Natural killer cell (primary cell): ENCODE measurements at regions not wholly inside any gene's neighbourhood (a gene's known extent, or its start where the extent isn't known, plus 50 kb on each side); places are given as distances from the start of the nearest gene placed in this dataset.

Source experiments
- ATAC-seq, 3 donors: fragments of 150-1000 bp in 2 of 3; fragments of 200-7000 bp in 1 of 3; cut with Tn5 transposase; 1 replicate in 1 of 3; 2 replicates in 2 of 3; pipeline ENCODE4 v1.10.0; 2021; ENCODE audit warnings: mild to moderate bottlenecking in 2 of 3, moderate library complexity in 2 of 3
- DNase-seq, 2 donors: peaks; one replicate each; pipeline versions ENCODE4 v3.0.0 to v3.0.0-alpha.2; 2013 to 2021; ENCODE audit warnings: mixed read lengths in 1 of 2
- H3K27ac ChIP-seq: one replicate; pipeline ENCODE4 v1.5.1; 2013; ENCODE audit warnings: mild to moderate bottlenecking, low read length
- H3K27me3 ChIP-seq: one replicate; pipeline ENCODE4 v1.6.1; 2013; ENCODE audit warnings: low read length; ENCODE audit not compliant: control insufficient read depth, insufficient read depth
- H3K36me3 ChIP-seq: one replicate; pipeline ENCODE4 v1.6.1; 2013; ENCODE audit warnings: low read length; ENCODE audit not compliant: control insufficient read depth, insufficient read depth
- H3K4me1 ChIP-seq: one replicate; pipeline ENCODE4 v1.6.1; 2013; ENCODE audit warnings: low read length; ENCODE audit not compliant: control insufficient read depth, insufficient read depth
- H3K4me3 ChIP-seq: one replicate; pipeline ENCODE4 v1.5.1; 2013; ENCODE audit warnings: low read length
- H3K9me3 ChIP-seq: one replicate; pipeline ENCODE4 v1.6.1; 2013; ENCODE audit warnings: low read length; ENCODE audit not compliant: control insufficient read depth, insufficient read depth
- H3K27ac Mint-ChIP-seq, 2 donors: one replicate each; pipeline ENCODE4 v1.8.0; 2022; ENCODE audit warnings: mild to moderate bottlenecking in 2 of 2, mixed read lengths in 2 of 2, moderate library complexity in 1 of 2
- H3K27me3 Mint-ChIP-seq, 2 donors: one replicate each; pipeline ENCODE4 v1.8.0; 2022; ENCODE audit warnings: low read depth in 2 of 2, mixed read lengths in 2 of 2
- H3K36me3 Mint-ChIP-seq: one replicate; pipeline ENCODE4 v1.8.0; 2022; ENCODE audit warnings: mixed read lengths
- H3K4me1 Mint-ChIP-seq, 2 donors: one replicate each; pipeline ENCODE4 v1.8.0; 2022; ENCODE audit warnings: mixed read lengths in 2 of 2
- H3K4me3 Mint-ChIP-seq: one replicate; pipeline ENCODE4 v1.8.0; 2022; ENCODE audit warnings: mild to moderate bottlenecking, moderate library complexity, mixed read lengths
- H3K9me3 Mint-ChIP-seq, 2 donors: one replicate each; pipeline ENCODE4 v1.8.0; 2022; ENCODE audit warnings: mixed read lengths in 2 of 2
- WGBS: methylation state at CpG from one replicate; pipeline ENCODE4 v1.1.7; 2013; ENCODE audit warnings: missing lambda C conversion rate; ENCODE audit not compliant: insufficient coverage; 5-methylcytosine and 5-hydroxymethylcytosine counted together
- intact Hi-C: fragments of 100-400 bp; cut with micrococcal nuclease; formaldehyde crosslinking; loops from one replicate; pipeline ENCODE4 v1.14.2; 2022
- TF ChIP-seq, protein P1 (sequence below): fragments of 200-600 bp; IDR thresholded peaks from one replicate; pipeline ENCODE4 v1.8.0; 2022; ENCODE audit warnings: antibody characterized with exemption

DNA sequence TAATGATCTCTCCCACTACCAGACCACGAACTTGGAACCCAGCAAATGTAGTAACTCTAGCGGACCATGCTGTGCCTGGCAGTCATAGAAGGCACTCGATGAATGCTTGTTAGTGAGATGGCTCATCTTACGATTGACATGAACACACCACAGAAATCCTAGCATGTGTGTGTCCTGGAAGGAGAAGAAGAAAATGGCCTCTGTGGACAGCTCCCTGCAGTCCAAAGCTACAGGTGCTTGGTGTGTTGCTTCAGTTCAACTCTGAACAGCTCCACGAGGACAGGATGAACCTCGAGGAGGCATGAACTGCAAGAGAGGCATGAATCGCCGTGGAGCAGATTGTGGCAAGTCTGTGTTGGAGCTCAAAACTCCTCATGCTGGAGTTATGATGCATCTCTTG is 93.5 kb downstream of the KLF6 start:
- Mint-ChIP-seq H3K36me3 (no peaks in the 10 kb centered on the region), H3K27ac (no peak overlapping the region), H3K4me1 (no peaks in the 10 kb centered on the region), H3K27me3 (peaks cover 0 to 2% of the 10 kb centered on the region in 2 donors), H3K4me3 (no peak overlapping the region), H3K9me3 (no peaks in the 10 kb centered on the region)
- DNase-seq = no peak
- Histone ChIP-seq H3K27me3 (no peaks in the 10 kb centered on the region), H3K36me3 (no peaks in the 10 kb centered on the region), H3K9me3 (no peaks in the 10 kb centered on the region), H3K4me1 (no peaks in the 10 kb centered on the region), H3K27ac (no peak overlapping the region), H3K4me3 (no peak overlapping the region)
- intact Hi-C loops = no loop called here
- 88% methylated on average over 8 of the region's 8 CpGs for WGBS
- ATAC-seq = no peak
- TF ChIP-seq, protein P1, sequence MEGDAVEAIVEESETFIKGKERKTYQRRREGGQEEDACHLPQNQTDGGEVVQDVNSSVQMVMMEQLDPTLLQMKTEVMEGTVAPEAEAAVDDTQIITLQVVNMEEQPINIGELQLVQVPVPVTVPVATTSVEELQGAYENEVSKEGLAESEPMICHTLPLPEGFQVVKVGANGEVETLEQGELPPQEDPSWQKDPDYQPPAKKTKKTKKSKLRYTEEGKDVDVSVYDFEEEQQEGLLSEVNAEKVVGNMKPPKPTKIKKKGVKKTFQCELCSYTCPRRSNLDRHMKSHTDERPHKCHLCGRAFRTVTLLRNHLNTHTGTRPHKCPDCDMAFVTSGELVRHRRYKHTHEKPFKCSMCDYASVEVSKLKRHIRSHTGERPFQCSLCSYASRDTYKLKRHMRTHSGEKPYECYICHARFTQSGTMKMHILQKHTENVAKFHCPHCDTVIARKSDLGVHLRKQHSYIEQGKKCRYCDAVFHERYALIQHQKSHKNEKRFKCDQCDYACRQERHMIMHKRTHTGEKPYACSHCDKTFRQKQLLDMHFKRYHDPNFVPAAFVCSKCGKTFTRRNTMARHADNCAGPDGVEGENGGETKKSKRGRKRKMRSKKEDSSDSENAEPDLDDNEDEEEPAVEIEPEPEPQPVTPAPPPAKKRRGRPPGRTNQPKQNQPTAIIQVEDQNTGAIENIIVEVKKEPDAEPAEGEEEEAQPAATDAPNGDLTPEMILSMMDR = no peak

DNA sequence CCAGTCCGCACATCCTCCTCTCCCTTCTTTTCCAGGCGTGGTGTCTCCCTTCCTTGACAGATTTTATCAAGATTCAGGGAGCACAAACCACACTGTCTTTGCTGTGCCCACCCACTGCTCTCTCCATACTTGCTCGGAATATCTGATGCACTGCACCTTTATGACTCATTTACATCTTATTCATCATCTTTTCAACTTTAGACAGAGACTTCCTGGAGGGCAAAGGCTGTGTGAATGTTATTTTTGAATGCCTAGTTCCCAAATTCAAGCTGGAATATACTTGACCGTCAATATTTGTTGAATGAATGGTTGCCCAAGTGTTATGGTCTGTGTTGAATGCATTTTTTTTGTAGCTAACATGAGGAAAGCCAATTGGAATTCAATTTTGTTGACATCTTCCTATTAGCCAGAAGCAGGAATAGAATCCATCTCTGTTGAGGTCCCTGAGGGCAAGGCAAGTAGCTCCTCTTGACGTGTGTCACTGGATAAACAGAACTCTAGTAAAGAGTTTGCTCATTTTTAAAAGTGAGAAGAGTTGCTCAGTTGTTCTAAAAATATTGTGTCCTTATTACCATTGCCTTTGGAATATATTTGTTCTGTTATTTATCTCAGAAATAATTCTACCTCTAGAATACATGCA is 95.0 kb downstream of the KLF6 start:
- H3K4me3 Mint-ChIP-seq = no peak overlapping the region
- peaks cover 0 to 2% of the 10 kb centered on the region in 2 donors for H3K27me3 Mint-ChIP-seq
- Histone ChIP-seq H3K9me3 (no peaks in the 10 kb centered on the region), H3K4me3 (no peak overlapping the region), H3K36me3 (no peaks in the 10 kb centered on the region), H3K4me1 (no peaks in the 10 kb centered on the region), H3K27ac (no peak overlapping the region), H3K27me3 (no peaks in the 10 kb centered on the region)
- intact Hi-C loops = no loop called here
- ATAC-seq (no peak), DNase-seq (no peak)
- H3K36me3 Mint-ChIP-seq = no peaks in the 10 kb centered on the region
- no peaks in the 10 kb centered on the region for H3K4me1 Mint-ChIP-seq
- TF ChIP-seq, protein P1 = no peak
- no peak overlapping the region for H3K27ac Mint-ChIP-seq
- 90% methylated on average over 5 of the region's 5 CpGs for whole genome bisulfite sequencing
- H3K9me3 Mint-ChIP-seq = no peaks in the 10 kb centered on the region

DNA sequence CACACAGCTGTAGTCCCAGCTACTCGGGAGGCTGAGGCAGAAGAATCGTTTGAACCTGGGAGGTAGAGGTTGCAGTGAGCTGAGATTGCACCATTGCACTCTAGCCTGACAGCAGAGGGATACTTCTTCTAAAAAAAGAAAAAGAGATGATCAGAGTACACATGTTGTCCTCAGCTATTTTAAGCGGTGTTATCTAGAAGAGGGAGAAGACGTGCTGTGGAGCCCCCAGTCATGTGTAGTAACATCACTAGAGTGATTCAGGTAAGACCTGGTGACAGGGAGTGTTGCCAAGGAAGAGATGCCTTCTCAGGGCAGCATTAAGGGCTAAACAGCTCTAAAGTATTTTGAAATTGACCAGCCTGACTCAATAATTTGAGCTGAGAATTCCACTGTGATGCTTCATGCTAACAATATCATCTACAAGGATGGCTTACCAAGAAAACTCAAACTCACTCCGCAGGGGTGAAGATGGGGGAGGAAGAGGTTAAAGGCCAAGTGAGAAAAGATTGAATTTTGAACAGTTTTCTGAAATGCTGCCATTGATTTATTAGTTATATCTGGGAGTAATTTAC is 97.4 kb downstream of the KLF6 start:
- H3K9me3 Mint-ChIP-seq = no peaks in the 10 kb centered on the region
- 80% methylated on average over 4 of the region's 5 CpGs for WGBS

More for the DNA sequence above, 97.4 kb downstream of the KLF6 start:
- Mint-ChIP-seq H3K27me3 (peaks cover 0 to 5% of the 10 kb centered on the region in 2 donors), H3K4me1 (no peaks in the 10 kb centered on the region), H3K4me3 (no peak overlapping the region), H3K27ac (no peak overlapping the region), H3K36me3 (no peaks in the 10 kb centered on the region)
- H3K4me1 ChIP-seq = no peaks in the 10 kb centered on the region
- ATAC-seq (no peak), DNase-seq (no peak)
- H3K4me3 ChIP-seq = no peak overlapping the region
- TF ChIP-seq, protein P1 = no peak
- H3K9me3 ChIP-seq = no peaks in the 10 kb centered on the region
- no peaks in the 10 kb centered on the region for H3K36me3 ChIP-seq
- H3K27ac ChIP-seq = no peak overlapping the region
- intact Hi-C loops = no loop called here
- no peaks in the 10 kb centered on the region for H3K27me3 ChIP-seq
